ENCODE measurements at regions not wholly inside any gene's neighbourhood (a gene's known extent, or its start where the extent isn't known, plus 50 kb on each side); places are given as distances from the start of the nearest gene placed in this dataset.

- TF ChIP-seq CTCF (IDR thresholded peaks at IDR 0.05) (no peak), POLR2A (IDR thresholded peaks at IDR 0.05) (no peak)
These were observed 506.7 kb downstream of the GLRX3 start for GRCh38 chr10:130642926-130643325.

All from Peyer's patch (tissue), 4 donors.